H9 (cell line): ENCODE measurements at regions not wholly inside any gene's neighbourhood (a gene's known extent, or its start where the extent isn't known, plus 50 kb on each side); places are given as distances from the start of the nearest gene placed in this dataset.

Experiments
- DNase-seq: peaks from one replicate; pipeline ENCODE4 v3.0.0-alpha.2; 2017
- H2AFZ ChIP-seq: one replicate; pipeline ENCODE4 v1.6.1; 2013; ENCODE audit warnings: mild to moderate bottlenecking, low read length, control low read depth, moderate library complexity
- H2AK5ac ChIP-seq: 2 replicates; pipeline ENCODE4 v1.6.1; 2013; ENCODE audit warnings: low read length, control low read depth, mixed read lengths; ENCODE audit not compliant: insufficient read length
- H2BK120ac ChIP-seq: one replicate; pipeline ENCODE4 v1.6.1; 2013; ENCODE audit warnings: low read depth, mild to moderate bottlenecking, low read length, control low read depth, inconsistent platforms; ENCODE audit not compliant: poor library complexity, severe bottlenecking
- H2BK12ac ChIP-seq: 2 replicates; pipeline ENCODE4 v1.6.1; 2013; ENCODE audit warnings: low read length, control low read depth, mixed read lengths, low read depth; ENCODE audit not compliant: insufficient read length
- H2BK15ac ChIP-seq: 2 replicates; pipeline ENCODE4 v1.6.1; 2013; ENCODE audit warnings: low read depth, low read length, control low read depth
- H2BK20ac ChIP-seq: one replicate; pipeline ENCODE4 v1.6.1; 2013; ENCODE audit warnings: low read depth, mild to moderate bottlenecking, low read length, control low read depth, inconsistent platforms; ENCODE audit not compliant: poor library complexity, severe bottlenecking
- H2BK5ac ChIP-seq: 2 replicates; pipeline ENCODE4 v1.6.1; 2013; ENCODE audit warnings: low read length, control low read depth, mixed read lengths; ENCODE audit not compliant: insufficient read length
- H3K14ac ChIP-seq: 2 replicates; pipeline ENCODE4 v1.6.1; 2013; ENCODE audit warnings: low read length, control low read depth; ENCODE audit not compliant: insufficient read depth
- H3K18ac ChIP-seq: 2 replicates; pipeline ENCODE4 v1.6.1; 2013; ENCODE audit warnings: low read depth, mild to moderate bottlenecking, mixed read lengths, low read length, control low read depth; ENCODE audit not compliant: insufficient read length
- H3K23ac ChIP-seq: 2 replicates; pipeline ENCODE4 v1.6.1; 2013; ENCODE audit warnings: low read length, control low read depth, mixed read lengths, low read depth; ENCODE audit not compliant: insufficient read length
- H3K23me2 ChIP-seq: 2 replicates; pipeline ENCODE4 v1.6.1; 2013; ENCODE audit warnings: low read depth, mild to moderate bottlenecking, mixed read lengths, low read length, control low read depth; ENCODE audit not compliant: insufficient read length, poor library complexity, severe bottlenecking
- H3K27ac ChIP-seq: 2 replicates; pipeline ENCODE4 v1.5.1; 2013; ENCODE audit warnings: low read length, control low read depth, mixed read lengths, low read depth; ENCODE audit not compliant: insufficient read length
- H3K27me3 ChIP-seq: 2 replicates; pipeline ENCODE4 v1.6.1; 2013; ENCODE audit warnings: low read length, control low read depth, inconsistent platforms; ENCODE audit not compliant: insufficient read depth
- H3K4ac ChIP-seq: 2 replicates; pipeline ENCODE4 v1.6.1; 2013; ENCODE audit warnings: low read depth, mild to moderate bottlenecking, control low read depth, inconsistent platforms, low read length, moderate library complexity
- H3K4me1 ChIP-seq: 2 replicates; pipeline ENCODE4 v1.6.1; 2013; ENCODE audit warnings: low read length, control low read depth, inconsistent platforms; ENCODE audit not compliant: insufficient read depth
- H3K4me2 ChIP-seq: 2 replicates; pipeline ENCODE4 v1.6.1; 2013; ENCODE audit warnings: low read length, control low read depth, mixed read lengths; ENCODE audit not compliant: insufficient read length, insufficient read depth
- H3K56ac ChIP-seq: 2 replicates; pipeline ENCODE4 v1.6.1; 2013; ENCODE audit warnings: low read depth, mild to moderate bottlenecking, mixed read lengths, low read length, control low read depth; ENCODE audit not compliant: insufficient read length
- H3K79me1 ChIP-seq: 2 replicates; pipeline ENCODE4 v1.6.1; 2013; ENCODE audit warnings: low read depth, mild to moderate bottlenecking, moderate library complexity, low read length, control low read depth, inconsistent platforms; ENCODE audit not compliant: insufficient read depth, poor library complexity, severe bottlenecking
- H3K79me2 ChIP-seq: 2 replicates; pipeline ENCODE4 v1.6.1; 2013; ENCODE audit warnings: low read length, control low read depth, inconsistent platforms; ENCODE audit not compliant: insufficient read depth
- H3K9ac ChIP-seq: 2 replicates; pipeline ENCODE4 v1.6.1; 2013; ENCODE audit warnings: low read length, control low read depth, mixed read lengths; ENCODE audit not compliant: insufficient read length; ENCODE audit errors: extremely low read depth
- H3K9me3 ChIP-seq: one replicate; pipeline ENCODE4 v1.6.1; 2013; ENCODE audit warnings: low read depth, low read length, inconsistent platforms; ENCODE audit not compliant: control insufficient read depth
- H3T11ph ChIP-seq: one replicate; pipeline ENCODE4 v1.6.1; 2013; ENCODE audit warnings: mild to moderate bottlenecking, low read length, control low read depth, inconsistent platforms
- H4K20me1 ChIP-seq: one replicate; pipeline ENCODE4 v1.6.1; 2013; ENCODE audit not compliant: control insufficient read depth, insufficient read length, insufficient read depth
- H4K5ac ChIP-seq: 2 replicates; pipeline ENCODE4 v1.6.1; 2013; ENCODE audit warnings: low read depth, mild to moderate bottlenecking, mixed read lengths, low read length, control low read depth; ENCODE audit not compliant: insufficient read length
- H4K8ac ChIP-seq: replicated peaks from 2 replicates; pipeline ENCODE4 v1.6.1; 2013; ENCODE audit warnings: low read length, control low read depth, mixed read lengths, low read depth; ENCODE audit not compliant: insufficient read length
- H4K91ac ChIP-seq: 2 replicates; pipeline ENCODE4 v1.6.1; 2013; ENCODE audit warnings: low read depth, mild to moderate bottlenecking, moderate library complexity, mixed read lengths, low read length, control low read depth; ENCODE audit not compliant: insufficient read length
- H3K27ac Mint-ChIP-seq, 3 experiments: 2 replicates in 2 of 3; 3 replicates in 1 of 3; pipeline ENCODE4 v1.8.0; 2020 to 2021; ENCODE audit warnings: mixed read lengths in 3 of 3, mild to moderate bottlenecking in 1 of 3, moderate library complexity in 1 of 3
- H3K27me3 Mint-ChIP-seq: 2 replicates; pipeline ENCODE4 v1.8.0; 2021; ENCODE audit warnings: low read depth, mild to moderate bottlenecking, moderate library complexity, mixed read lengths
- H3K36me3 Mint-ChIP-seq, 3 experiments: 2 replicates in 2 of 3; 3 replicates in 1 of 3; pipeline ENCODE4 v1.8.0; 2020 to 2021; ENCODE audit warnings: low read depth in 3 of 3, mixed read lengths in 3 of 3; ENCODE audit not compliant: insufficient read depth in 1 of 3
- H3K4me1 Mint-ChIP-seq, 2 experiments: 2 replicates each; pipeline ENCODE4 v1.8.0; 2020; ENCODE audit warnings: mixed read lengths in 2 of 2
- H3K4me3 Mint-ChIP-seq, 2 experiments: 2 replicates in 1 of 2; 3 replicates in 1 of 2; pipeline ENCODE4 v1.8.0; 2020 to 2021; ENCODE audit warnings: mild to moderate bottlenecking in 2 of 2, mixed read lengths in 2 of 2, moderate library complexity in 1 of 2
- H3K9me3 Mint-ChIP-seq, 2 experiments: 2 replicates in 1 of 2; 3 replicates in 1 of 2; pipeline ENCODE4 v1.8.0; 2020; ENCODE audit warnings: mild to moderate bottlenecking in 2 of 2, mixed read lengths in 2 of 2, moderate library complexity in 1 of 2
- WGBS: extraction: QIAGEN DNeasy Blood & Tissue Kit; methylation state at CpG from one replicate; pipeline ENCODE4 v1.1.7; 2013; ENCODE audit warnings: missing lambda C conversion rate, low lambda C conversion rate, mixed read lengths; ENCODE audit not compliant: insufficient read length; ENCODE audit errors: extremely low coverage; 5-methylcytosine and 5-hydroxymethylcytosine counted together
- TF ChIP-seq, protein P1 (sequence below): fragments of 200-600 bp; sonication (generic); conservative IDR thresholded peaks from 3 replicates; pipeline ENCODE4 v1.8.0; 2021; ENCODE audit warnings: antibody characterized with exemption, mild to moderate bottlenecking

DNA sequence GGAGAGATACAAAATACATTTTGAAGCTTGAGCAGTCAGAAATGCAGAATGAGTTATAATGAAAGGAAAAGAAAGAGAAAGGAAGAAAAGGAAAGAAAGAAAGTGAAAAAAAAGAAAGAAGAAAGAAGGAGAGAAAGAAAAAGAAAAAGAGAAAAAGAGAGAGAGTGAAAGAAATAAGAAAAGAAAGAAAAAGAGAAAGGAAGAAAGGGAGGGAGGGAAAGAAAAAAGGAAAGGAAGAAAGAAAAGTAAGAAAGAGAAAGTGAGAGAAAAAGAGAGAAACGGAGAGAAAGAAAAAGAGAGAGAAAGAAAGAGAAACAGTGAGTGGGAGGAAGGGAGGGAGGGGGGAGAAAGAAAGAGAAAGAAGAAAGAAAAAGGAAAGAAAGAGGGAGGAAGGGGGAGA, 549.9 kb downstream of the GALC start:
- Mint-ChIP-seq H3K27ac (no peak overlapping the region; a peak in 1 of 7 replicates), H3K4me1 (no peaks in the 10 kb centered on the region), H3K9me3 (peaks cover 0 to 3% of the 10 kb centered on the region in 2 experiments; a peak in 1 of 5 replicates), H3K27me3 (no peaks in the 10 kb centered on the region), H3K4me3 (no peak overlapping the region), H3K36me3 (no peaks in the 10 kb centered on the region)
- Histone ChIP-seq H3K79me2 (no peaks in the 10 kb centered on the region), H4K20me1 (no peaks in the 10 kb centered on the region), H3K4me1 (no peaks in the 10 kb centered on the region), H2BK12ac (no peak overlapping the region), H2AFZ (no peak overlapping the region), H3K79me1 (no peaks in the 10 kb centered on the region), H3K4ac (no peak overlapping the region), H2BK5ac (no peak overlapping the region), H3K4me2 (no peak overlapping the region), H2AK5ac (no peak overlapping the region), H3T11ph (no peak overlapping the region), H3K23ac (no peak overlapping the region), H4K91ac (no peak overlapping the region), H3K27me3 (no peaks in the 10 kb centered on the region), H4K8ac (no peak overlapping the region), H3K9me3 (no peaks in the 10 kb centered on the region), H3K18ac (no peak overlapping the region), H3K14ac (no peak overlapping the region), H3K23me2 (no peaks in the 10 kb centered on the region), H2BK15ac (no peak overlapping the region), H2BK20ac (no peak overlapping the region), H3K9ac (no peak overlapping the region), H3K56ac (no peak overlapping the region), H4K5ac (no peak overlapping the region), H3K27ac (no peak overlapping the region), H2BK120ac (no peak overlapping the region)
- DNase-seq = no peak
- TF ChIP-seq, protein P1, sequence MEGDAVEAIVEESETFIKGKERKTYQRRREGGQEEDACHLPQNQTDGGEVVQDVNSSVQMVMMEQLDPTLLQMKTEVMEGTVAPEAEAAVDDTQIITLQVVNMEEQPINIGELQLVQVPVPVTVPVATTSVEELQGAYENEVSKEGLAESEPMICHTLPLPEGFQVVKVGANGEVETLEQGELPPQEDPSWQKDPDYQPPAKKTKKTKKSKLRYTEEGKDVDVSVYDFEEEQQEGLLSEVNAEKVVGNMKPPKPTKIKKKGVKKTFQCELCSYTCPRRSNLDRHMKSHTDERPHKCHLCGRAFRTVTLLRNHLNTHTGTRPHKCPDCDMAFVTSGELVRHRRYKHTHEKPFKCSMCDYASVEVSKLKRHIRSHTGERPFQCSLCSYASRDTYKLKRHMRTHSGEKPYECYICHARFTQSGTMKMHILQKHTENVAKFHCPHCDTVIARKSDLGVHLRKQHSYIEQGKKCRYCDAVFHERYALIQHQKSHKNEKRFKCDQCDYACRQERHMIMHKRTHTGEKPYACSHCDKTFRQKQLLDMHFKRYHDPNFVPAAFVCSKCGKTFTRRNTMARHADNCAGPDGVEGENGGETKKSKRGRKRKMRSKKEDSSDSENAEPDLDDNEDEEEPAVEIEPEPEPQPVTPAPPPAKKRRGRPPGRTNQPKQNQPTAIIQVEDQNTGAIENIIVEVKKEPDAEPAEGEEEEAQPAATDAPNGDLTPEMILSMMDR = no peak
- 94% methylated on average over 1 of the region's 1 CpG for WGBS
